Activated naive CD8-positive, alpha-beta T cell treated with anti-CD3 and anti-CD28 coated beads, Interleukin-2, amount 50 U/mL, for 24 hours (primary cell): ENCODE measurements at regions not wholly inside any gene's neighbourhood (a gene's known extent, or its start where the extent isn't known, plus 50 kb on each side); places are given as distances from the start of the nearest gene placed in this dataset.
"Not testable (repeated sequence)": the region's sequence is repeated elsewhere in the genome, so short reads cannot be mapped to it uniquely, and the experiment has no call there.

Experiments used
- ATAC-seq: fragments of 150-1000 bp; cut with Tn5 transposase; one replicate; pipeline ENCODE4 v1.10.0; 2021
- DNase-seq: peaks from one replicate; pipeline ENCODE4 v3.0.0; 2021
- H3K27ac Mint-ChIP-seq: one replicate; pipeline ENCODE4 v1.8.0; 2021; ENCODE audit warnings: mild to moderate bottlenecking, mixed read lengths
- H3K27me3 Mint-ChIP-seq: one replicate; pipeline ENCODE4 v1.8.0; 2021; ENCODE audit warnings: mixed read lengths
- H3K36me3 Mint-ChIP-seq: one replicate; pipeline ENCODE4 v1.8.0; 2021; ENCODE audit warnings: low read depth, mixed read lengths
- H3K4me1 Mint-ChIP-seq: one replicate; pipeline ENCODE4 v1.8.0; 2021; ENCODE audit warnings: mixed read lengths
- H3K4me3 Mint-ChIP-seq: one replicate; pipeline ENCODE4 v1.8.0; 2021; ENCODE audit warnings: mild to moderate bottlenecking, moderate library complexity, mixed read lengths
- H3K9me3 Mint-ChIP-seq: one replicate; pipeline ENCODE4 v1.8.0; 2021; ENCODE audit warnings: mixed read lengths

GRCh38 chr7:56483861-56484550, 367.8 kb upstream of the NUPR2 start:
- no peaks in the 10 kb centered on the region for H3K4me1 Mint-ChIP-seq
- H3K9me3 Mint-ChIP-seq = peaks cover 49% of the 10 kb centered on the region
- ATAC-seq = no peak
- H3K4me3 Mint-ChIP-seq = no peak overlapping the region
- peaks cover 6% of the 10 kb centered on the region for H3K36me3 Mint-ChIP-seq
- H3K27me3 Mint-ChIP-seq = no peaks in the 10 kb centered on the region
- no peak overlapping the region for H3K27ac Mint-ChIP-seq
- no peak for DNase-seq

GRCh38 chr7:56483153-56483552, 366.9 kb upstream of the NUPR2 start:
- H3K4me3 Mint-ChIP-seq = no peak overlapping the region
- H3K9me3 Mint-ChIP-seq = peaks cover 46% of the 10 kb centered on the region
- H3K4me1 Mint-ChIP-seq = no peaks in the 10 kb centered on the region
- H3K27me3 Mint-ChIP-seq = no peaks in the 10 kb centered on the region
- no peak for DNase-seq
- peaks cover 6% of the 10 kb centered on the region for H3K36me3 Mint-ChIP-seq
- ATAC-seq = no peak
- H3K27ac Mint-ChIP-seq = no peak overlapping the region

- Mint-ChIP-seq H3K27ac (no peak overlapping the region), H3K4me1 (no peaks in the 10 kb centered on the region), H3K4me3 (no peak overlapping the region), H3K9me3 (peaks cover 32% of the 10 kb centered on the region), H3K36me3 (peaks cover 3% of the 10 kb centered on the region), H3K27me3 (no peaks in the 10 kb centered on the region)
- ATAC-seq (no peak), DNase-seq (no peak)
Measured at GRCh38 chr7:56479748-56480147, 363.5 kb upstream of the NUPR2 start.

DNA sequence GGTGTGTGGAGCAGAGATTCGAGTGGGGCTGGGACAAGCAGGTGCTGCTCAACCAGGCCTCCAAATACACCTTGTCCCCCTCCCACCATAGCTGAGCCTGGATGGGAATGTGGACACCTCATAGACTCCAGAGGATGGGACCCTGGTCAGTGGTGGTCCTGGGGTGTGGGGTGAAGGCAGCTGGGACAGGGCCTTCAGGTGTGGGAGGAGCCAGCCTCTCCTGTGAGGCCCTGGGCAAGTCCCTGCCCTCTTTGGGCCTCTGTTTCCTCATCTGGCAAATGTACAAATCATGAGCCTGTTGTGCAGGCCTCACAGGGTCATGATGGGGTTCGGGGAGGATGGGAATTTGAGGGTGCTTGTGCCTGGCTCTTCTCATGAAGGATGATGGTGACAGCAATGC, 362.9 kb upstream of the NUPR2 start:
- DNase-seq = no peak
- H3K27me3 Mint-ChIP-seq = no peaks in the 10 kb centered on the region
- no peaks in the 10 kb centered on the region for H3K4me1 Mint-ChIP-seq
- ATAC-seq = no peak
- no peak overlapping the region for H3K27ac Mint-ChIP-seq
- peaks cover 31% of the 10 kb centered on the region for H3K9me3 Mint-ChIP-seq
- no peak overlapping the region for H3K4me3 Mint-ChIP-seq
- H3K36me3 Mint-ChIP-seq = peaks cover 3% of the 10 kb centered on the region

- Mint-ChIP-seq H3K9me3 (peaks cover 54% of the 10 kb centered on the region), H3K4me3 (no peak overlapping the region), H3K36me3 (peaks cover 6% of the 10 kb centered on the region), H3K4me1 (no peaks in the 10 kb centered on the region), H3K27ac (no peak overlapping the region), H3K27me3 (no peaks in the 10 kb centered on the region)
- DNase-seq (no peak), ATAC-seq (no peak)
Measured at GRCh38 chr7:56474271-56474670, 358.1 kb upstream of the NUPR2 start.

- Mint-ChIP-seq H3K4me1 (no peaks in the 10 kb centered on the region), H3K4me3 (no peak overlapping the region), H3K9me3 (peaks cover 47% of the 10 kb centered on the region), H3K27me3 (no peaks in the 10 kb centered on the region), H3K36me3 (peaks cover 11% of the 10 kb centered on the region), H3K27ac (no peak overlapping the region)
- no peak for DNase-seq
- no peak for ATAC-seq
Measured at GRCh38 chr7:56471811-56472210, 355.6 kb upstream of the NUPR2 start.

GRCh38 chr7:56466607-56467525, 350.6 kb upstream of the NUPR2 start:
- H3K27me3 Mint-ChIP-seq, H3K27ac Mint-ChIP-seq, ATAC-seq, H3K4me3 Mint-ChIP-seq, DNase-seq, H3K4me1 Mint-ChIP-seq: not testable (repeated sequence)
- peaks cover 24% of the 10 kb centered on the region for H3K36me3 Mint-ChIP-seq
- H3K9me3 Mint-ChIP-seq = peaks cover 73% of the 10 kb centered on the region

DNA sequence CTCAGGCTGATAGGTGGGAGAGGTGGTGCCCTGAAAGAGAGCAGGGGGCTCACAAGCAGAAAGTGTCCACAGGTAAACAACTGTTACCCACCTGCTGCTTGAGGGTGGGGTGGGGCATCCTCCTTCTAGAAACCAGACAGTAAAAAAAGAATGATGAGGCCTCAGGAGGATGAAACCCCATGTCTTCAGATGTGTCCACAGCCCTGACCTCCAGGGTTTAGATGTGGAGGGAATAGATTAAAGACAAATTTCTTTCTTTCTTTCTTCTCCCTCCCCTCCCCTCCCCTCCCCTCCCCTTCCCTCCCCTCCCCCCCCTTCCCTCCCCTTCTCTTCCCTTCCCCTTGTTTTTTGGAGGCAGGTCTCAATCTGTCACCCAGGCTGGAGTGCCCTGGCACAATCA, 333.5 kb upstream of the NUPR2 start:
- DNase-seq (no peak), ATAC-seq (no peak)
- Mint-ChIP-seq H3K4me1 (no peaks in the 10 kb centered on the region), H3K27me3 (no peaks in the 10 kb centered on the region), H3K9me3 (peaks cover 27% of the 10 kb centered on the region), H3K27ac (no peak overlapping the region), H3K36me3 (peaks cover 4% of the 10 kb centered on the region), H3K4me3 (no peak overlapping the region)

DNA sequence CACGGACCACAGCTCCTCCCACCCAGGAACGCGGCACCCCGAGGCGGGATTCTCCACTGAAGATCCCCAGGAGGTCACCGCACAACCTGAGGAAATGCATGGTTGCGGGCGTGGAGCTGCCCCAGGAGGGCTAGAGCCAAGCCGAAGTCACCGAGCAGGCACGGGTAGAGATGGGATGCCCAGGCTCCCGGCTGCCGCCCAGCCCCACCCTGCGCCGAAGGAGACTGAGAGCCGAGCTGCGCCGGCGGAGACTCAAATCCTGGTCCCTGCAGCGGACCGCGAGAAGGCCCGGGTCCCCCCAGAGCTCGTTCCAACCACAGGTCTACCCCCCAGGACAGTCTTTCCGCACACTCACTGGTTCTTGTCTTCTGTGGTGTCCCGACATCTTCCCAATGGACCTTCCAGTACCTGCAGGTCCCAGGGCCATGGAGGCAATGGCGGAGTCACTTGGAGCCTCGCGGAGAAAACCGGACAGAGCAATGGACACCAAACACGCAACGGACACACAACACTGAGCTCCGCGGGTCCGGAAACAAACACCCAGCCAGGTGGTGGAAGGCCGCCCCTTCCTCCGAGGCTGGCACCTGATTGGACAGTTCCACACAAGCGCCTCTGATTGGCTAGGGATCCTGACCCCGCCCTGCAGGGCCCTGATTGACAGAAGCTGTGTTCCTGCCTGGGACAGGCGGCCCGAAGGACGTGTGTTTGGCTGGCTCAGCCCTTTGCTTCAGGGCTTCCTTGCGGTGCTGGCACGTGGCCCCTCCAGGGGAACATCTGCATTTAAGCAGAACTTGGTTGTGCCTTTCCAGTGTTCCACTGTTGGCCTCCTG, 331.9 kb upstream of the NUPR2 start:
- Mint-ChIP-seq H3K27me3 (no peaks in the 10 kb centered on the region), H3K36me3 (no peaks in the 10 kb centered on the region), H3K4me1 (no peaks in the 10 kb centered on the region), H3K9me3 (peaks cover 32% of the 10 kb centered on the region), H3K4me3 (no peak overlapping the region), H3K27ac (no peak overlapping the region)
- ATAC-seq (no peak), DNase-seq (no peak)

- not testable (repeated sequence) for H3K27me3 Mint-ChIP-seq, DNase-seq, H3K4me3 Mint-ChIP-seq, H3K4me1 Mint-ChIP-seq, H3K27ac Mint-ChIP-seq, H3K36me3 Mint-ChIP-seq, ATAC-seq
- H3K9me3 Mint-ChIP-seq = peaks cover 20% of the 10 kb centered on the region
Measured at GRCh38 chr7:56420528-56420927, 304.3 kb upstream of the NUPR2 start.

GRCh38 chr7:56375173-56375572, 259.0 kb upstream of the NUPR2 start:
- Mint-ChIP-seq H3K4me1 (no peaks in the 10 kb centered on the region), H3K4me3 (no peak overlapping the region), H3K9me3 (no peaks in the 10 kb centered on the region), H3K27ac (no peak overlapping the region), H3K36me3 (peaks cover 1% of the 10 kb centered on the region), H3K27me3 (no peaks in the 10 kb centered on the region)
- DNase-seq (no peak), ATAC-seq (no peak)

GRCh38 chr7:56374666-56375065, 258.4 kb upstream of the NUPR2 start:
- not testable (repeated sequence) for H3K4me3 Mint-ChIP-seq, H3K27me3 Mint-ChIP-seq, ATAC-seq, H3K36me3 Mint-ChIP-seq, H3K4me1 Mint-ChIP-seq, H3K27ac Mint-ChIP-seq, DNase-seq, H3K9me3 Mint-ChIP-seq

DNA sequence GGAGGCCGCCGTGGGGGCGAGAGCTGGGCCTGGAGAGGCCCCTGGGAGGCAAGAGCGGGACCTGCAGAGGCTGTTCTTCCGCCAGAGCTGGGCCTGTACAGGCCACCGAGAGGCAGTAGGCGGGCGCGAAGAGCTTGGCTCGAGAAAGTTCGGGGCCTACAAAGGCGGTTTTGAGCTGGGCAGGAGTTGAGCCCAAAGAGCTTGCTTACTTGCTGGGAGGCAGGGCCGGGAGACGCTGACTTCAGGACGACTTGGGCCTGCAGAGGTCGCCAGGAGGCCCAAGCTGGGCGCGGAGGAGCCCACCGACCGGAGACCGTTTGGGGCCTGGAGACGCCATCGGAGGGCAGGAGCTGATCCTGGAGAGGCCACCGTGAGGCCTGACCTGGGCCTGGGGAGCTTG, 257.1 kb upstream of the NUPR2 start:
- not testable (repeated sequence) for H3K36me3 Mint-ChIP-seq, H3K9me3 Mint-ChIP-seq, ATAC-seq, H3K27me3 Mint-ChIP-seq, H3K27ac Mint-ChIP-seq, H3K4me3 Mint-ChIP-seq, H3K4me1 Mint-ChIP-seq
- DNase-seq = peak; percentile 55

DNA sequence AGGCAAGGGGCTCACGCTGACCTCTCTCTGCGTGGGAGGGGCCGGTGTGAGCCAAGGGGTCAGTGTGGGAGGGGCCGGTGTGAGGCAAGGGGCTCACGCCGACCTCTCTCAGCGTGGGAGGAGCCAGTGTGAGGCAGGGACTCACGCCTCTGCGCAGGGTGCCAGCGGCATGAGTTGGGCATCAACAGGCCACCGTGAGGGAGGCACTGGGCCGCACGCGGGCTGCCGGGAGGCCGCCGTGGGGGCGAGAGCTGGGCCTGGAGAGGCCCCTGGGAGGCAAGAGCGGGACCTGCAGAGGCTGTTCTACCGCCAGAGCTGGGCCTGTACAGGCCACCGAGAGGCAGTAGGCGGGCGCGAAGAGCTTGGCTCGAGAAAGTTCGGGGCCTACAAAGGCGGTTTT, 255.6 kb upstream of the NUPR2 start:
- not testable (repeated sequence) for H3K36me3 Mint-ChIP-seq, H3K27ac Mint-ChIP-seq, H3K4me3 Mint-ChIP-seq, H3K4me1 Mint-ChIP-seq, H3K9me3 Mint-ChIP-seq, ATAC-seq, H3K27me3 Mint-ChIP-seq
- DNase-seq = peak; percentile 21
